Activated T-helper 1 cell treated with Interleukin-2 at 50 U/mL for 16 hours (primary cell): ENCODE measurements at regions not wholly inside any gene's neighbourhood (a gene's known extent, or its start where the extent isn't known, plus 50 kb on each side); places are given as distances from the start of the nearest gene placed in this dataset.

Experiments used
- DNase-seq: peaks from one replicate; pipeline ENCODE4 v3.0.0-alpha.2; 2020; ENCODE audit warnings: low read depth

GRCh38 chr13:26965952-26966700, 205.5 kb downstream of the USP12 start:
- no peak for DNase-seq

- no peak for DNase-seq
These were observed 204.0 kb upstream of the GPR12 start for GRCh38 chr13:26964278-26965250.

- no peak for DNase-seq
These were observed 202.1 kb upstream of the GPR12 start for GRCh38 chr13:26962671-26963070.

- no peak for DNase-seq
These were observed 201.5 kb upstream of the GPR12 start for GRCh38 chr13:26961890-26962615.

GRCh38 chr13:26957182-26957581, 196.6 kb upstream of the GPR12 start:
- DNase-seq = no peak

- no peak for DNase-seq
These were observed 196.0 kb upstream of the GPR12 start for GRCh38 chr13:26956522-26957142.

- DNase-seq = no peak
These were observed 194.4 kb upstream of the GPR12 start for GRCh38 chr13:26954976-26955375.

GRCh38 chr13:26953291-26953690, 192.7 kb upstream of the GPR12 start:
- DNase-seq = no peak

- no peak for DNase-seq
These were observed 192.1 kb upstream of the GPR12 start for GRCh38 chr13:26952551-26953143.

GRCh38 chr13:26951581-26952177, 191.1 kb upstream of the GPR12 start:
- no peak for DNase-seq

- DNase-seq = no peak
These were observed 190.4 kb upstream of the GPR12 start for GRCh38 chr13:26950968-26951367.

GRCh38 chr13:26950546-26950945, 190.0 kb upstream of the GPR12 start:
- no peak for DNase-seq

GRCh38 chr13:26949701-26950502, 189.3 kb upstream of the GPR12 start:
- no peak for DNase-seq

GRCh38 chr13:26948353-26948752, 187.8 kb upstream of the GPR12 start:
- DNase-seq = no peak

- no peak for DNase-seq
These were observed 186.2 kb upstream of the GPR12 start for GRCh38 chr13:26946684-26947343.

- DNase-seq = no peak
These were observed 183.2 kb upstream of the GPR12 start for GRCh38 chr13:26943748-26944147.

GRCh38 chr13:26942184-26942583, 181.6 kb upstream of the GPR12 start:
- DNase-seq = no peak

GRCh38 chr13:26941345-26942174, 181.0 kb upstream of the GPR12 start:
- DNase-seq = no peak

- DNase-seq = no peak
These were observed 173.5 kb upstream of the GPR12 start for GRCh38 chr13:26934096-26934495.
